Skeletal muscle satellite cell (primary cell): ENCODE measurements at regions not wholly inside any gene's neighbourhood (a gene's known extent, or its start where the extent isn't known, plus 50 kb on each side); places are given as distances from the start of the nearest gene placed in this dataset.

Experiments used
- H3K27me3 ChIP-seq: 2 replicates; pipeline ENCODE4 v1.7.0; 2013; ENCODE audit warnings: low read length; ENCODE audit not compliant: control insufficient read depth, insufficient read depth
- H3K36me3 ChIP-seq: 2 replicates; pipeline ENCODE4 v1.7.0; 2013; ENCODE audit warnings: mild to moderate bottlenecking, control low read depth, low read length; ENCODE audit not compliant: insufficient read depth
- H3K4me1 ChIP-seq: 2 replicates; pipeline ENCODE4 v1.7.0; 2013; ENCODE audit warnings: low read length; ENCODE audit not compliant: control insufficient read depth, insufficient read depth
- H3K4me2 ChIP-seq: 2 replicates; pipeline ENCODE4 v1.7.0; 2013; ENCODE audit warnings: mild to moderate bottlenecking, low read length
- H3K4me3 ChIP-seq: 2 replicates; pipeline ENCODE4 v1.7.0; 2013; ENCODE audit warnings: low read length
- H3K9ac ChIP-seq: 2 replicates; pipeline ENCODE4 v1.7.0; 2013; ENCODE audit warnings: mild to moderate bottlenecking, low read depth, low read length, moderate library complexity
- H3K9me3 ChIP-seq: replicated peaks from 2 replicates; pipeline ENCODE4 v1.7.0; 2013; ENCODE audit warnings: mild to moderate bottlenecking, control low read depth, low read length

DNA sequence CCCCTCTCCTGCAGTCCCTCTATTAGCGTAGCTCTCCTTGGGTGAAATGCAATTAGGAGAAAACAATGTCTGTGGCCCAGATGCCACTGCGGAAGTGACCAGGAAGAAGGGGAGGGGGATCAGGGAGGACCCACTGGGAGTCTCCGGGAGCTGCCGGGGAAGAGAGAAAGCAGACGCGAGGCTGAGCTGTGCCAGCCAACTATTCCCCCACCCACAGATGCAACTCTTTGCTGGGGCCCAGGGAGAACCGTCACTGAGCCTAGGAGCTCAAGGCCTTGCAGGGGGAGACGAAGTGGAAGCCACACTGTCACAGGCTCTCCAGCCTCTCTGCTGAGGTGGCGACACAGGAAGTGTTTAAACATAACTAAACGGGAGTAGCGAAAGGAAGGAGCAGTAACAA lies 149.2 kb downstream of the BCOR start:
- Histone ChIP-seq H3K4me1 (peaks cover 13% of the 10 kb centered on the region), H3K4me2 (no peak overlapping the region), H3K9me3 (no peaks in the 10 kb centered on the region), H3K36me3 (no peaks in the 10 kb centered on the region), H3K4me3 (no peak overlapping the region), H3K27me3 (no peaks in the 10 kb centered on the region), H3K9ac (no peak overlapping the region)

DNA sequence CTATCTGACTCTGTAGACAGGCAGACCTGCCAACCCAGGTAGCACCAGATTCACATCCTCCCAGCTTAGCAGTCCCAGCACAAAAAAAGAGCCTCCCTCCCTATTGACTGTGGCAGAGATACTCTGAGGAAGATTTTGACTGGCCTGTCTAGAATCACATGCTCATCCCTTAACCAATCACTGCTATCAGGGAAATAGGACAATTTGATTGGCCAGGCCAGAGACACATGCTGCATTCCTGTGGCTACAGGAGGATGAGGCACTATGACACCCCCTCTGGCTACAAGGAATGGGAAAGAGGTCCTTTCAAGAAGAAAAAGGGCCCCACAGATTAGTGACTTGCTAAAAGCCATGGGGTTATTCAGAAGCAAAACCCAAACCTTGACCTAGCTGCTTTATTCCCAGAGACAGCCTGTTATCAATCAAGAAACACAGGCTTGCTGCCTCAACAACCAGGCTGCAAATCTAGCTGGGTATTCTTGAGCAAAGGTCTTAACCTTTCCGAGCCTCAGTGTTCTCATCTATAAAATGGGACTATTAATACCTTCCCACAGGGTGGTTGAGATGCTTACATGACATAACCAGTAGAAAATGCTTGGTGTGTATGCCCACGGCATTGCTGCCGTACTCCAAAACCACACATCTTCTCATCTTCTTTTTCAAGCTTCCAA lies 147.6 kb downstream of the BCOR start:
- no peaks in the 10 kb centered on the region for H3K36me3 ChIP-seq
- no peaks in the 10 kb centered on the region for H3K9me3 ChIP-seq
- H3K4me1 ChIP-seq, result peaks cover 22% of the 10 kb centered on the region
- no peaks in the 10 kb centered on the region for H3K27me3 ChIP-seq
- H3K4me2 ChIP-seq, result no peak overlapping the region
- H3K9ac ChIP-seq, result no peak overlapping the region
- H3K4me3 ChIP-seq, result no peak overlapping the region

DNA sequence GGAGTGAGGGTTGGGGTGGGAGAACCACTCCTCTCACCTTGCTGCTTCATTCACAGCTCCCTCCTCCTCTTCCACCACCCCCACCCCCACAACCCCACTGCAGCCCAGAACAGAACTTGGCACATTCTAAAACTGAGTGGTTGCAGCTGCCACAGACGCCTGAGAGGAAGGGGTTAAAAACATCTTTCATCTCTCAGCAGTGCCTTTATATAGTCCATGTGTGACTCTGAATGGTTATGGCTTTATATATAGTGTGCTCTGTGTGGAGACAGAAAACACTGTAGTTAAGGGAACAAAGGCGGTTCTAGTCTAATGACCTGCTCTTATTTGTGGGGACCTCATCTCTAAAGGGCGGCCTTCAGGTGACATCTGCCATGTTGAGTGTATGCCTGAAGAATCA lies 144.8 kb downstream of the BCOR start:
- H3K4me2 ChIP-seq, result no peak overlapping the region
- H3K4me1 ChIP-seq, result peaks cover 11% of the 10 kb centered on the region
- H3K9ac ChIP-seq, result no peak overlapping the region
- H3K9me3 ChIP-seq, result no peaks in the 10 kb centered on the region
- no peaks in the 10 kb centered on the region for H3K27me3 ChIP-seq
- no peak overlapping the region for H3K4me3 ChIP-seq
- H3K36me3 ChIP-seq, result no peaks in the 10 kb centered on the region

DNA sequence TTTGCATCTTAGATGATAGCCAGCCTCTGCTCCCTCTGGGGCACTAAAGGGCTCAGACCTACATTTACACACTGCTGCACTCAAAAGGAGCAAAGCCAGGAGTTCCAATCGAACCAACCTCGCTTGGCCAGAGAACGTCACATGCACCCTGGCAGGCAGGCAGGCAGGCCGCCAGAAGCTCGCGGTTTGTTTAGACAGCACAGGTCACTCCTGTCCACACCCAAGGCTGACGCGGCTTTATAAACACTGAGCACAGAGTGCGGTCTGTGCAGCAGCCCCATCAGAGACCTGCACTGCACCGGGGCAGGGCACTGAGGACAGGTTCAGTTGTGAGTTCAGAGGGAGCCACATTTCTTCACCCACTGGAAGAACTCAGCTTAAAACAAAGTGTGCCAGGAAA lies 143.9 kb downstream of the BCOR start:
- no peaks in the 10 kb centered on the region for H3K36me3 ChIP-seq
- no peak overlapping the region for H3K9ac ChIP-seq
- no peaks in the 10 kb centered on the region for H3K9me3 ChIP-seq
- no peaks in the 10 kb centered on the region for H3K27me3 ChIP-seq
- no peak overlapping the region for H3K4me2 ChIP-seq
- H3K4me3 ChIP-seq, result no peak overlapping the region
- H3K4me1 ChIP-seq, result peaks cover 11% of the 10 kb centered on the region

DNA sequence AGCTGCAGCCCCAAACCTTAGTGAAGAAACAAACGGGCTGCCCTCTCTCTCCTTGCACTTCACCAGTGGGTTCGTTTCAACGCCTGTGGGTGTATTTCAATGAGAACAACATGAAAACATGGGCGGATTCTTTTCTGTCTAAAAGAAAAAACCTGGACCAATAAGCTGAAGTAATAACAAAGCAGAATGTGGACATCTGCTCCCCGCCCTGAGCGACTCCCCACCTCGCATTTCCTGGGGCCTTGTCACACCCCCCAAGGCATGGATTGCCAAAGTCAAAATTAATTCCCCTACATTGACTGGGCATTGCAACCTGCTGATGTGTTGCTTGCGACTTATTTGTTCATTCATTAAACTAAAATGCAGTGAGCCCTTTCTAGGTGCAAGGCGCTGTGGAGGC lies 142.9 kb downstream of the BCOR start:
- H3K9me3 ChIP-seq, result no peaks in the 10 kb centered on the region

DNA sequence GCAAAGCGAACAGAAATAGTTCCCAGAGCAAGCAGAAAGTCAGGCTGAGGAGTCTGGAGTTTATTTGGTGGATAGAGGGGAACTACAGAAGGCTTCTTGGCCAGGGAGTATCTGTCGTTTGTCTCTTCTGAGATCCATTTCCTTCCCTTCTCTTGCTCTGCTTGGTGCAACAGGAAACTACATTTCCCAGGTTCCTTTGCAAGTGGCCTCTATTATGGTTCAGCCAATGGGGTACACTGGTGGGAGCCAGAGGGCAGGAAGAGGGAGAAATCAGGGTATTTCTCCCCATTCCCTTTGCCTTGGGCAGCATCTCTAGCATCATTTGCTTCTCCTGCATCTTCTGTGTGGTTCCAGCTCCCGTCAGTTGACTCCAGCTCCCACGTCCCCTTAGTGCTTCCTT lies 142.1 kb downstream of the BCOR start:
- no peaks in the 10 kb centered on the region for H3K36me3 ChIP-seq
- no peak overlapping the region for H3K9ac ChIP-seq
- H3K4me1 ChIP-seq, result peaks cover 11% of the 10 kb centered on the region
- no peak overlapping the region for H3K4me2 ChIP-seq
- H3K27me3 ChIP-seq, result no peaks in the 10 kb centered on the region
- no peak overlapping the region for H3K4me3 ChIP-seq
- H3K9me3 ChIP-seq, result no peaks in the 10 kb centered on the region

More for the DNA sequence above, 142.9 kb downstream of the BCOR start:
- Histone ChIP-seq H3K4me1 (peaks cover 11% of the 10 kb centered on the region), H3K4me3 (no peak overlapping the region), H3K9ac (no peak overlapping the region), H3K27me3 (no peaks in the 10 kb centered on the region), H3K4me2 (no peak overlapping the region), H3K36me3 (no peaks in the 10 kb centered on the region)

DNA sequence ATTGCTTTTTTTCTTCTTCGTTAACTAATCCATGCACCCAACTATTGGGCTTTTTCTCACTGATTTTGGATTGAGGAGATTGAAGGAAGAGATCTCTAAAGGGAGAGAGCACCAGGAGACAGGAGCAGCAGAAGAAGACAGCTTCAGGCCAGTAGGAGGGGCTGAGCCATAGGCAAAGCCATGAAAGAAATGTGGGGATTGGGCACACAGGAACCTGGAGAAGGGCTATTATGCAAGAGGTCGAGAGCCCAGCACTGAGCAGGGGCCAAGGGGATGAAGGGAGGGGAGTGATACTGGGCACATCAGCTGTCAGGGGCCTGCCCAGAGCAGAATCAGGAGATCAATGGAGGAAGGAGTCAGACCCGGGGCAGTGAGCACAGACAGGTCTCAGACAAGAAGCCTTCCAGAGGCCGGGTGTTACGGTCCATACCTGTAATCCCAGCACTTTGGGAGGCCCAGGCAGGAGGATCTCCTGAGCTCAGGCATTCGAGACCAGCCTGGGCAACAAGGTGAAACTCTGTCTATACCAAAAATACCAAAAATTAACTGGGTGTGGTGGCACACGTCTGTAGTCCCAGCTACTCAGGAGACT lies 140.9 kb downstream of the BCOR start:
- no peak overlapping the region for H3K4me2 ChIP-seq
- H3K36me3 ChIP-seq, result no peaks in the 10 kb centered on the region
- H3K9me3 ChIP-seq, result no peaks in the 10 kb centered on the region
- H3K4me3 ChIP-seq, result no peak overlapping the region
- H3K4me1 ChIP-seq, result peaks cover 11% of the 10 kb centered on the region
- H3K9ac ChIP-seq, result no peak overlapping the region
- no peaks in the 10 kb centered on the region for H3K27me3 ChIP-seq

DNA sequence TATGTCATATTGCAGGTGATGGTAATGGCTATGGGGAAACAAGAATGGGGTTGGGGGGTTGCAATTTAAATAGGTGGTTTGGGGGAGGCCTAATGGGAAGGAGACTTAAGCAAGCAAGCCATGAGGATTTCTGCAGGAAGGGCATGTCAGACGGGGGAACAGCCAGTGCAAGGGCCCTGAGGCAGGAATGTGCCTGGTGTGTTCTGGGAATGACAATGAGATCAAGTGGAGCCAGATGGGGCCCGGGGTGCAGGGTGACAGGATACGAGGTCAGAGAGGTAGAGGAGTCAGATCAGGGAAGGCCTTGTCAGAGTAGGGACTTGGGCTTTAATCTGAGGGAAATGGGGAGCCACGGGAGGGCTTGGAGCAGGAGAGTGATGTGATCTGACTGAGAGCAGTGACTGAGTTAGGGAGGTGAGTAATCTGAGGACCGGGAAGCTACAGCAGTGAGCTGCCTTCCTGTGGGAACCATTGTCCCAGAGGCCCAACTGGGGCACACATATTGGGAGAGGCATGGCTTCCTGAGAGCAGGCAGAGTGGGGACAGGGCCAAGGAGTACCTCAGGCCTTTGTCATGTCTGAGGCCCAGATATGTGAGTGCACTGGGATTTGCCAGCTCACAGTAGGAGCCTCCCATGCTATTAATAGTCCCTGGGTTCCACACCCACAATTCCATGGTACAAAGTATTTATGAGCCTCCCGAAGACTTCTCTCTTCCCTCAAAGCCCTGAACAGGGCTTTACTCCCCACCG lies 139.8 kb downstream of the BCOR start:
- no peaks in the 10 kb centered on the region for H3K27me3 ChIP-seq
- H3K4me3 ChIP-seq, result no peak overlapping the region
- H3K9ac ChIP-seq, result no peak overlapping the region
- H3K4me1 ChIP-seq, result peaks cover 11% of the 10 kb centered on the region
- no peaks in the 10 kb centered on the region for H3K36me3 ChIP-seq
- H3K9me3 ChIP-seq, result no peaks in the 10 kb centered on the region
- no peak overlapping the region for H3K4me2 ChIP-seq

DNA sequence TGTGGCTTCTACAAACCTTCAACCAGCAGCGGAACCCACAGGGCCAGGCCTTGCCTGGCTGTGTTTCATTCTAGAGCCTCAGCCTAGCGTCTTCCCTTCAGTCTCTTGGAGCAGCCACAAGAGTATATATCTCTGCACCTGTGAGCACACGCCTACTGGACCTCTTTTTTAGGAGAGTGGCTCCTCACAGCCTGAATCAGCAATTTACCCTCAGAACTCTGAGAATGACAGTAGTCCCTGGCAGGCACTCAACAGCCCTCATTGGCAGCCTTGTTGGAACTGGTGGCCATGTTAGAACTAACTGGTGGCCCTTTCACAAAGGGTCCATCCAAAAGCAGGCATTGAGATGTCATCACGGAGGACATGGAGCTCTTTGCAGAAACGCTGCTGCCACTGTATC lies 138.9 kb downstream of the BCOR start:
- no peak overlapping the region for H3K4me3 ChIP-seq
- no peaks in the 10 kb centered on the region for H3K9me3 ChIP-seq
- H3K27me3 ChIP-seq, result no peaks in the 10 kb centered on the region
- no peaks in the 10 kb centered on the region for H3K36me3 ChIP-seq
- H3K9ac ChIP-seq, result no peak overlapping the region
- peaks cover 7% of the 10 kb centered on the region for H3K4me1 ChIP-seq
- H3K4me2 ChIP-seq, result no peak overlapping the region

DNA sequence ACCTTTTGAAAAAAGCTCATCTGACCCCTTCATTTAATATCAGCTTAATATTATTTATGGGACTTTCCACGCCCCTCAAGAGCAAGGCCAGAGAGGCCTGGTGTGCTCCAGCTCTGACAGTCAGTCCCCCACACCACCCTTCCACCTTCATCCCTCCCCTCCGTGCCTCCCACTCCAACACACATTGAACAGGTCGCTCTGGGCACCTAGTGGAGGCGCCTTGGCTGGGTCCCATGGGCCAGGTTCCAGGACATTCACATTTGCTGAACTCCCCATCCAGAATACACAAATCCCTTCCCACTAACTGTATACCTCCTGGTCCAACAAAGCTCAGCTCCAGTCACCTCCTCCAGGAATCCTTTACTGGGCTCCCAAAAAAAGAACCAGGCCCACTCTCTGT lies 137.5 kb downstream of the BCOR start:
- no peak overlapping the region for H3K4me2 ChIP-seq
- H3K9me3 ChIP-seq, result peaks cover 2% of the 10 kb centered on the region
- no peaks in the 10 kb centered on the region for H3K4me1 ChIP-seq
- no peak overlapping the region for H3K4me3 ChIP-seq
- H3K36me3 ChIP-seq, result no peaks in the 10 kb centered on the region
- no peaks in the 10 kb centered on the region for H3K27me3 ChIP-seq
- no peak overlapping the region for H3K9ac ChIP-seq

DNA sequence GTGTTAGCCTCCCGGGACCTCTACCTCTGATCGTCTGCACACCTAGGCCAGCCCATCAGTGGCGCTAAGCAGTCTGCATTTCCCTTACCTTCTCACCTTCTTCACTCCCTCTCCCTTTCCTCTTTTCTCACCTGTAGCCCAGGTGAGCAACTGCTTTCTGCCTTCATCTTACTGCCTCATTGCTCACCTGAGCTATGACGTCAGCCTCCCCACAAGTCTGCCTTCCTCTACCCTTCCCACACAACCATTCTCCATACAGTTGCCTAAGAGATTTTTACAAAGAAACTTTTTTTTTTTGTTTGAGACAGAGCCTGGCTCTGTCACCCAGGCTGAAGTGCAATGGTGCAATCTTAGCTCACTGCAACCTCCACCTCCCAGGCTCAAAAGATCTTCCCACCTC lies 136.3 kb downstream of the BCOR start:
- Histone ChIP-seq H3K27me3 (no peaks in the 10 kb centered on the region), H3K36me3 (no peaks in the 10 kb centered on the region), H3K4me1 (no peaks in the 10 kb centered on the region), H3K9me3 (peaks cover 6% of the 10 kb centered on the region), H3K4me2 (no peak overlapping the region), H3K9ac (no peak overlapping the region), H3K4me3 (no peak overlapping the region)
